SK-N-SH (cell line): ENCODE measurements at regions not wholly inside any gene's neighbourhood (a gene's known extent, or its start where the extent isn't known, plus 50 kb on each side); places are given as distances from the start of the nearest gene placed in this dataset.

Experiments used
- CTCF ChIA-PET: fragments of 300-600, 350-600 bp; formaldehyde crosslinking; extraction: SDS; loops from one replicate; lab custom pipeline; 2021; lab: Yijun Ruan, JAX
- POLR2A ChIA-PET: fragments of 350-600 bp; sonication (Branson Sonifier 250); formaldehyde crosslinking; extraction: SDS; loops from one replicate; lab custom pipeline; 2020; ENCODE audit warnings: antibody characterized with exemption, inconsistent platforms; lab: Yijun Ruan, JAX
- DNase-seq: peaks from one replicate; pipeline ENCODE4 v3.0.0; 2012
- H2AFZ ChIP-seq: fragments of 200-600 bp; sonication (generic); 2 replicates; pipeline ENCODE4 v1.8.1; 2016; ENCODE audit warnings: antibody characterized with exemption, mild to moderate bottlenecking, low read depth
- H3F3A ChIP-seq: fragments of 200-600 bp; sonication (generic); replicated peaks from 2 replicates; pipeline ENCODE3; 2016; ENCODE audit warnings: antibody characterized with exemption, mild to moderate bottlenecking; ENCODE audit not compliant: insufficient read depth
- H3K27ac ChIP-seq, 2 experiments: fragments of 200-500 bp in 1 of 2; fragments of 200-600 bp in 1 of 2; sonication (Bioruptor generic) in 1 of 2; sonication (generic), shearing (Covaris generic) in 1 of 2; 2 replicates each; pipeline versions ENCODE4 v1.5.1 to v1.6.1; 2014 to 2016; ENCODE audit warnings: low read depth in 2 of 2, inconsistent platforms in 1 of 2, low read length in 1 of 2, mild to moderate bottlenecking in 1 of 2, mixed read lengths in 1 of 2
- H3K27me3 ChIP-seq: fragments of 200-600 bp; sonication (generic), shearing (Covaris generic); 2 replicates; pipeline ENCODE4 v1.6.1; 2016; ENCODE audit warnings: mixed run types; ENCODE audit not compliant: insufficient read depth
- H3K36me3 ChIP-seq, 2 experiments: fragments of 200-500 bp in 1 of 2; fragments of 200-600 bp in 1 of 2; sonication (Bioruptor generic) in 1 of 2; sonication (generic) in 1 of 2; replicated peaks in 1 of 2; 2 replicates each; pipeline versions ENCODE3 to v1.5.1; 2014 to 2016; ENCODE audit warnings: low read length in 1 of 2, mild to moderate bottlenecking in 1 of 2; ENCODE audit not compliant: insufficient read depth in 2 of 2, control insufficient read depth in 1 of 2
- H3K4me1 ChIP-seq, 2 experiments: fragments of 200-500 bp in 1 of 2; fragments of 200-600 bp in 1 of 2; sonication (Bioruptor generic) in 1 of 2; sonication (generic), shearing (Covaris generic) in 1 of 2; 2 replicates each; pipeline versions ENCODE4 v1.5.1 to v1.6.1; 2014 to 2016; ENCODE audit warnings: low read depth in 1 of 2, low read length in 1 of 2, mixed run types in 1 of 2; ENCODE audit not compliant: insufficient read depth in 2 of 2, control insufficient read depth in 1 of 2
- H3K4me2 ChIP-seq: fragments of 200-600 bp; sonication (generic), shearing (Covaris generic); 2 replicates; pipeline ENCODE4 v1.6.1; 2017; ENCODE audit warnings: mixed run types
- H3K4me3 ChIP-seq, 2 experiments: fragments of 200-500 bp in 1 of 2; fragments of 200-600 bp in 1 of 2; sonication (Bioruptor generic) in 1 of 2; sonication (generic), shearing (Covaris generic) in 1 of 2; 2 replicates each; pipeline versions ENCODE4 v1.5.1 to v1.8.1; 2014 to 2016; ENCODE audit warnings: low read depth in 2 of 2, inconsistent platforms in 1 of 2, low read length in 1 of 2, mild to moderate bottlenecking in 1 of 2, mixed read lengths in 1 of 2, moderate library complexity in 1 of 2
- H3K79me2 ChIP-seq: fragments of 200-600 bp; sonication (generic); 2 replicates; pipeline ENCODE4 v1.8.1; 2017; ENCODE audit warnings: mild to moderate bottlenecking; ENCODE audit not compliant: insufficient read depth
- H3K9ac ChIP-seq: fragments of 200-600 bp; sonication (generic); 2 replicates; pipeline ENCODE4 v1.6.1; 2017; ENCODE audit warnings: mixed run types
- H3K9me2 ChIP-seq: fragments of 200-600 bp; sonication (generic); 2 replicates; pipeline ENCODE4 v1.6.1; 2017; ENCODE audit warnings: mixed run types
- H3K9me3 ChIP-seq: fragments of 200-600 bp; sonication (generic); 2 replicates; pipeline ENCODE4 v1.6.1; 2017; ENCODE audit warnings: mixed run types, mild to moderate bottlenecking, moderate library complexity
- H4K20me1 ChIP-seq: fragments of 200-600 bp; sonication (generic); 2 replicates; pipeline ENCODE4 v1.6.1; 2017; ENCODE audit warnings: mild to moderate bottlenecking, mixed run types; ENCODE audit not compliant: insufficient read depth
- CHD2 ChIP-seq: fragments of 150-350 bp; IDR thresholded peaks from 2 replicates; pipeline ENCODE4 v1.6.1; 2018; ENCODE audit warnings: low read length; ENCODE audit not compliant: partially characterized antibody
- ELF1 ChIP-seq: IDR thresholded peaks from 2 replicates; pipeline ENCODE4 v1.4.0; 2012
- EP300 ChIP-seq, 2 experiments: IDR thresholded peaks; 2 replicates each; pipeline versions ENCODE4 v1.4.0 to v1.6.1; 2012; ENCODE audit warnings: borderline replicate concordance in 1 of 2, low read depth in 1 of 2, low read length in 1 of 2
- FOSL2 ChIP-seq: IDR thresholded peaks from 2 replicates; pipeline ENCODE4 v1.4.0; 2012; ENCODE audit warnings: low read depth, mild to moderate bottlenecking, moderate library complexity, borderline replicate concordance
- FOXJ3 ChIP-seq: sonication (generic); formaldehyde crosslinking; IDR thresholded peaks from 2 replicates; pipeline ENCODE4 v1.5.1; 2020; ENCODE audit warnings: mild to moderate bottlenecking, missing genetic modification reagents
- FOXM1 ChIP-seq: IDR thresholded peaks from 2 replicates; pipeline ENCODE4 v1.4.0; 2012; ENCODE audit warnings: low read depth, mild to moderate bottlenecking
- GABPA ChIP-seq: IDR thresholded peaks from 2 replicates; pipeline ENCODE4 v1.4.0; 2012; ENCODE audit warnings: low read depth, mild to moderate bottlenecking
- MEF2A ChIP-seq: IDR thresholded peaks from 2 replicates; pipeline ENCODE4 v1.4.0; 2012; ENCODE audit warnings: low read depth, borderline replicate concordance
- NRF1 ChIP-seq: IDR thresholded peaks from 2 replicates; pipeline ENCODE4 v1.6.1; 2012; ENCODE audit warnings: low read depth, mild to moderate bottlenecking, low read length
- RCOR1 ChIP-seq: fragments of 150-350 bp; IDR thresholded peaks from 2 replicates; pipeline ENCODE4 v1.6.1; 2017; ENCODE audit warnings: antibody characterized with exemption, low read length
- RFX5 ChIP-seq: IDR thresholded peaks from 2 replicates; pipeline ENCODE4 v1.6.1; 2012; ENCODE audit warnings: mild to moderate bottlenecking, improper control_type of control experiment, low read length
- RXRA ChIP-seq: IDR thresholded peaks from 2 replicates; pipeline ENCODE4 v1.4.0; 2012; ENCODE audit warnings: low read depth, mild to moderate bottlenecking, borderline replicate concordance
- SIN3A ChIP-seq: IDR thresholded peaks from 2 replicates; pipeline ENCODE4 v1.6.1; 2012; ENCODE audit warnings: low read depth, mild to moderate bottlenecking, low read length, moderate library complexity, borderline replicate concordance
- SMC3 ChIP-seq: IDR thresholded peaks from 2 replicates; pipeline ENCODE4 v1.6.1; 2012; ENCODE audit warnings: low read depth, low read length, improper control_type of control experiment
- TAF1 ChIP-seq: IDR thresholded peaks from 2 replicates; pipeline ENCODE4 v1.6.1; 2012; ENCODE audit warnings: low read depth, mild to moderate bottlenecking, low read length, moderate library complexity, borderline replicate concordance
- TEAD4 ChIP-seq: IDR thresholded peaks from 2 replicates; pipeline ENCODE4 v1.4.0; 2012; ENCODE audit warnings: mild to moderate bottlenecking, borderline replicate concordance; ENCODE audit not compliant: insufficient read depth
- WGBS: methylation state at CpG from one replicate; pipeline ENCODE4 v1.1.6; 2017; ENCODE audit warnings: low lambda C conversion rate; 5-methylcytosine and 5-hydroxymethylcytosine counted together
- TF ChIP-seq, protein P1 (sequence below): fragments of 150-350 bp; IDR thresholded peaks from 2 replicates; pipeline ENCODE4 v1.6.1; 2016; ENCODE audit warnings: mild to moderate bottlenecking, low read depth, low read length
- TF ChIP-seq, protein P2 (sequence below): IDR thresholded peaks from 2 replicates; pipeline ENCODE4; 2012
- TF ChIP-seq, protein P3 (sequence below): IDR thresholded peaks from 2 replicates; pipeline ENCODE4 v1.4.0; 2012; ENCODE audit warnings: low read depth
- TF ChIP-seq, protein P4 (sequence below): fragments of 200-600 bp; sonication (generic); IDR thresholded peaks from 2 replicates; pipeline ENCODE4 v1.6.1; 2017; ENCODE audit warnings: antibody characterized with exemption, mild to moderate bottlenecking, moderate library complexity

DNA sequence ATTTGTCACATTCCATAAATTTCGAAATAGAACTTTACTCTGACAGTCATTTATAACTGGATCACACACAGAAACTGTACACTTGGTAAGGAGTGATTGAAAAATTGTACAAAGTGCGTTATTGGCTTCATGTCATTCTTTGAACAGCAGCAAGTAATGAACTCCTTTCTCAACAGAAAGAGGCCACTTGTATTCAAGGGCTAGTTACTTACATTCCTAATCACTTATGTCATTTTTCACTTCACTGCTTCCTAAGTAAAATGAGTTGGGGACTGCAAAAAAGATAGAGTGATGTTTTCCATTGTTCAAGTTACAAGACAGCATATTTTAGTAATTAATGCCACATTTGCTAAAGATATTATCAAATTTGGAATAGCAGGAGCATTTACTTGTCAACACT, 893.2 kb downstream of the DTWD2 start:
- ChIA-PET POLR2A (no interaction called here), CTCF (no interaction called here)
- no peaks in the 10 kb centered on the region for H3K27me3 ChIP-seq

DNA sequence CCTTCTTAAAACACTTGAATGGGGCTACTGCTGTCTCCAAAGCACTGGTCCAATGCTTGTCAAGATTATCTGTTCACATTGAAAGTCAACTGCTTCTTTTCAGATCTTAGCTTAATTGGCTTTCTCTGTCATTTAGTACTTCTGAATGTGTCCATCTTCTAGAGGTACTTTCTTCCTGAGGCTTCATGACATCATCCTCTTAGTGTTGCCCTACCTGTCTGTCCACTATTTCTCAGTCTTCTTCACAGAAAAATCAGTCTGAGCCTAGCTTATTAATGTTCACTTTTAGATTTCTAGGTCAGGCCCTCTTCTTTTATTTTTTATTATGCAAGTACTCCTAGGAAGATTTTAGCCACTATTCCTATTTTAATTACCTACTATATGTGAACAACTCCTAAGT, 899.9 kb downstream of the DTWD2 start:
- CTCF ChIA-PET: no interaction called here
- no peaks in the 10 kb centered on the region for H3K79me2 ChIP-seq
- H2AFZ ChIP-seq: no peak overlapping the region
- H3K27ac ChIP-seq: no peak overlapping the region
- no peaks in the 10 kb centered on the region for H4K20me1 ChIP-seq
- TF ChIP-seq NRF1 (no peak), FOXJ3 (no peak), EP300 (IDR thresholded peaks at IDR 0.05; ENCODE audit: borderline replicate concordance in 1 of 2, low read depth in 1 of 2, low read length in 1 of 2) (no peak), RFX5 (no peak), GABPA (no peak), RCOR1 (no peak), FOSL2 (no peak), TAF1 (no peak), SIN3A (no peak), RXRA (no peak), ELF1 (no peak), SMC3 (no peak), MEF2A (no peak), CHD2 (no peak), FOXM1 (no peak), TEAD4 (no peak)
- TF ChIP-seq, protein P1, sequence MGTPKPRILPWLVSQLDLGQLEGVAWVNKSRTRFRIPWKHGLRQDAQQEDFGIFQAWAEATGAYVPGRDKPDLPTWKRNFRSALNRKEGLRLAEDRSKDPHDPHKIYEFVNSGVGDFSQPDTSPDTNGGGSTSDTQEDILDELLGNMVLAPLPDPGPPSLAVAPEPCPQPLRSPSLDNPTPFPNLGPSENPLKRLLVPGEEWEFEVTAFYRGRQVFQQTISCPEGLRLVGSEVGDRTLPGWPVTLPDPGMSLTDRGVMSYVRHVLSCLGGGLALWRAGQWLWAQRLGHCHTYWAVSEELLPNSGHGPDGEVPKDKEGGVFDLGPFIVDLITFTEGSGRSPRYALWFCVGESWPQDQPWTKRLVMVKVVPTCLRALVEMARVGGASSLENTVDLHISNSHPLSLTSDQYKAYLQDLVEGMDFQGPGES: no peak
- TF ChIP-seq, protein P2, sequence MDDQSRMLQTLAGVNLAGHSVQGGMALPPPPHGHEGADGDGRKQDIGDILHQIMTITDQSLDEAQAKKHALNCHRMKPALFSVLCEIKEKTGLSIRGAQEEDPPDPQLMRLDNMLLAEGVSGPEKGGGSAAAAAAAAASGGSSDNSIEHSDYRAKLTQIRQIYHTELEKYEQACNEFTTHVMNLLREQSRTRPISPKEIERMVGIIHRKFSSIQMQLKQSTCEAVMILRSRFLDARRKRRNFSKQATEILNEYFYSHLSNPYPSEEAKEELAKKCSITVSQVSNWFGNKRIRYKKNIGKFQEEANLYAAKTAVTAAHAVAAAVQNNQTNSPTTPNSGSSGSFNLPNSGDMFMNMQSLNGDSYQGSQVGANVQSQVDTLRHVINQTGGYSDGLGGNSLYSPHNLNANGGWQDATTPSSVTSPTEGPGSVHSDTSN: no peak
- TF ChIP-seq, protein P3, sequence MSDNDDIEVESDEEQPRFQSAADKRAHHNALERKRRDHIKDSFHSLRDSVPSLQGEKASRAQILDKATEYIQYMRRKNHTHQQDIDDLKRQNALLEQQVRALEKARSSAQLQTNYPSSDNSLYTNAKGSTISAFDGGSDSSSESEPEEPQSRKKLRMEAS: no peak
- TF ChIP-seq, protein P4, sequence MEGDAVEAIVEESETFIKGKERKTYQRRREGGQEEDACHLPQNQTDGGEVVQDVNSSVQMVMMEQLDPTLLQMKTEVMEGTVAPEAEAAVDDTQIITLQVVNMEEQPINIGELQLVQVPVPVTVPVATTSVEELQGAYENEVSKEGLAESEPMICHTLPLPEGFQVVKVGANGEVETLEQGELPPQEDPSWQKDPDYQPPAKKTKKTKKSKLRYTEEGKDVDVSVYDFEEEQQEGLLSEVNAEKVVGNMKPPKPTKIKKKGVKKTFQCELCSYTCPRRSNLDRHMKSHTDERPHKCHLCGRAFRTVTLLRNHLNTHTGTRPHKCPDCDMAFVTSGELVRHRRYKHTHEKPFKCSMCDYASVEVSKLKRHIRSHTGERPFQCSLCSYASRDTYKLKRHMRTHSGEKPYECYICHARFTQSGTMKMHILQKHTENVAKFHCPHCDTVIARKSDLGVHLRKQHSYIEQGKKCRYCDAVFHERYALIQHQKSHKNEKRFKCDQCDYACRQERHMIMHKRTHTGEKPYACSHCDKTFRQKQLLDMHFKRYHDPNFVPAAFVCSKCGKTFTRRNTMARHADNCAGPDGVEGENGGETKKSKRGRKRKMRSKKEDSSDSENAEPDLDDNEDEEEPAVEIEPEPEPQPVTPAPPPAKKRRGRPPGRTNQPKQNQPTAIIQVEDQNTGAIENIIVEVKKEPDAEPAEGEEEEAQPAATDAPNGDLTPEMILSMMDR: no peak
- TF ChIP-seq, all 33 proteins: peak for 0
- H3K36me3 ChIP-seq: no peaks in the 10 kb centered on the region
- H3F3A ChIP-seq: no peaks in the 10 kb centered on the region
- H3K9me3 ChIP-seq: peaks cover 7% of the 10 kb centered on the region; the same call in 1 of the 2 replicates
- H3K4me1 ChIP-seq: no peaks in the 10 kb centered on the region
- no peak overlapping the region for H3K9ac ChIP-seq
- no peak for DNase-seq
- H3K4me2 ChIP-seq: no peak overlapping the region
- no peaks in the 10 kb centered on the region for H3K9me2 ChIP-seq
- no peak overlapping the region for H3K4me3 ChIP-seq
- no peaks in the 10 kb centered on the region for H3K27me3 ChIP-seq
- POLR2A ChIA-PET: no interaction called here

More for the DNA sequence above, 893.2 kb downstream of the DTWD2 start:
- 0% methylated on average over 2 of the region's 2 CpGs for WGBS
- H3K9ac ChIP-seq: no peak overlapping the region
- H3K27ac ChIP-seq: no peak overlapping the region
- no peak for DNase-seq
- H3F3A ChIP-seq: no peaks in the 10 kb centered on the region
- H3K4me3 ChIP-seq: no peak overlapping the region
- no peak overlapping the region for H3K4me2 ChIP-seq
- no peaks in the 10 kb centered on the region for H3K36me3 ChIP-seq
- H3K79me2 ChIP-seq: no peaks in the 10 kb centered on the region
- H3K9me2 ChIP-seq: no peaks in the 10 kb centered on the region
- no peak for TF ChIP-seq FOSL2
- TF ChIP-seq, protein P4: no peak
- no peak for TF ChIP-seq FOXJ3
- TF ChIP-seq GABPA: no peak
- H2AFZ ChIP-seq: no peak overlapping the region
- H4K20me1 ChIP-seq: no peaks in the 10 kb centered on the region
- H3K4me1 ChIP-seq: no peaks in the 10 kb centered on the region
- peaks cover 7% of the 10 kb centered on the region; the same call in 1 of the 2 replicates for H3K9me3 ChIP-seq
